ENCODE measurements at regions not wholly inside any gene's neighbourhood (a gene's known extent, or its start where the extent isn't known, plus 50 kb on each side); places are given as distances from the start of the nearest gene placed in this dataset.

DNA sequence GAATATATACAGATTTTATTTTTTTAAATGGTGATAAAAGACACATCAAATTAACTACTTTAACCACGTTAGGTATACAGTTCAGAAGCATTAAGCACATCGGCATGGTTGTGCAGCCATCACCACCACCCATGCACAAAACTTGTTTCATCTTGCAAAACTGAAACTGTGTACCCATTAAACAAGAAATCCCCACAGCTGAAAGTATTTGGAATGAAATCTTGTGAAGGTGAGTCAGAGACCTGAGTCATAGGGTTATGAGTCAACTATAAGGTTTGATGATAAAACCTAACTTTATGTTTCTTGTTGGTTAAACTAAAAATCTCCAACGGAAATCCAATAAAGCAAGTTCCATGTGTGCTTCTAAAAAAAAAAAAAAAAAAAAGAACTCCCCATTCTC is 561.6 kb upstream of the PSMD7 start:
- TF ChIP-seq REST (IDR thresholded peaks at IDR 0.05; ENCODE audit: low read depth) (no peak), JUND (IDR thresholded peaks at IDR 0.05) (peak; percentile 68), CTCF (IDR thresholded peaks at IDR 0.05 in 2 of 3, conservative IDR thresholded peaks at IDR 0.05 in 1 of 3; ENCODE audit: borderline replicate concordance in 1 of 3, insufficient read depth in 1 of 3, low read depth in 2 of 3, low read length in 2 of 3) (no peak), CEBPB (IDR thresholded peaks at IDR 0.05; ENCODE audit: low read depth) (no peak), RAD21 (IDR thresholded peaks at IDR 0.05; ENCODE audit: low read depth) (no peak)
